MM.1S (cell line): ENCODE measurements at regions not wholly inside any gene's neighbourhood (a gene's known extent, or its start where the extent isn't known, plus 50 kb on each side); places are given as distances from the start of the nearest gene placed in this dataset.

Source experiments
- EZH2 ChIP-seq: fragments of 300-600 bp; sonication (generic); optimal IDR thresholded peaks from 2 replicates; pipeline ENCODE3; 2017; ENCODE audit warnings: low read depth, mild to moderate bottlenecking, antibody characterized with exemption, low read length, mixed read lengths
- TF ChIP-seq, protein P1 (sequence below): fragments of 300-600 bp; sonication (generic); IDR thresholded peaks from 2 replicates; pipeline ENCODE4 v1.5.1; 2016; ENCODE audit warnings: antibody characterized with exemption, low read length, mixed read lengths

GRCh38 chr5:57102905-57103255 lies 71.0 kb upstream of the GPBP1 start:
- TF ChIP-seq, protein P1, sequence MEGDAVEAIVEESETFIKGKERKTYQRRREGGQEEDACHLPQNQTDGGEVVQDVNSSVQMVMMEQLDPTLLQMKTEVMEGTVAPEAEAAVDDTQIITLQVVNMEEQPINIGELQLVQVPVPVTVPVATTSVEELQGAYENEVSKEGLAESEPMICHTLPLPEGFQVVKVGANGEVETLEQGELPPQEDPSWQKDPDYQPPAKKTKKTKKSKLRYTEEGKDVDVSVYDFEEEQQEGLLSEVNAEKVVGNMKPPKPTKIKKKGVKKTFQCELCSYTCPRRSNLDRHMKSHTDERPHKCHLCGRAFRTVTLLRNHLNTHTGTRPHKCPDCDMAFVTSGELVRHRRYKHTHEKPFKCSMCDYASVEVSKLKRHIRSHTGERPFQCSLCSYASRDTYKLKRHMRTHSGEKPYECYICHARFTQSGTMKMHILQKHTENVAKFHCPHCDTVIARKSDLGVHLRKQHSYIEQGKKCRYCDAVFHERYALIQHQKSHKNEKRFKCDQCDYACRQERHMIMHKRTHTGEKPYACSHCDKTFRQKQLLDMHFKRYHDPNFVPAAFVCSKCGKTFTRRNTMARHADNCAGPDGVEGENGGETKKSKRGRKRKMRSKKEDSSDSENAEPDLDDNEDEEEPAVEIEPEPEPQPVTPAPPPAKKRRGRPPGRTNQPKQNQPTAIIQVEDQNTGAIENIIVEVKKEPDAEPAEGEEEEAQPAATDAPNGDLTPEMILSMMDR = no peak
- no peak for TF ChIP-seq EZH2
